Smooth muscle cell (in vitro differentiated cells): ENCODE measurements at regions not wholly inside any gene's neighbourhood (a gene's known extent, or its start where the extent isn't known, plus 50 kb on each side); places are given as distances from the start of the nearest gene placed in this dataset.

Experiments used
- DNase-seq: peaks from one replicate; lab custom pipeline; 2025; ENCODE audit not compliant: unreplicated experiment; lab: John Stamatoyannopoulos, UW
- H2AFZ ChIP-seq: fragments of 200-600 bp; sonication (generic); 2 replicates; pipeline ENCODE4 v1.6.0; 2016; ENCODE audit warnings: antibody characterized with exemption, low read depth, mild to moderate bottlenecking
- H3F3A ChIP-seq: fragments of 200-600 bp; sonication (generic); 2 replicates; pipeline ENCODE4 v1.6.0; 2017; ENCODE audit warnings: antibody characterized with exemption, low read depth
- H3K27ac ChIP-seq: fragments of 200-600 bp; sonication (generic); 2 replicates; pipeline ENCODE4 v1.5.1; 2016; ENCODE audit warnings: low read depth, mild to moderate bottlenecking
- H3K27me3 ChIP-seq: fragments of 200-600 bp; sonication (generic); 2 replicates; pipeline ENCODE4 v1.6.1; 2016; ENCODE audit warnings: low read depth, mild to moderate bottlenecking
- H3K36me3 ChIP-seq: fragments of 200-600 bp; sonication (generic); 2 replicates; pipeline ENCODE4 v1.5.1; 2016; ENCODE audit warnings: low read depth
- H3K4me1 ChIP-seq: fragments of 200-600 bp; sonication (generic); 2 replicates; pipeline ENCODE4 v1.5.1; 2016; ENCODE audit warnings: low read depth
- H3K4me2 ChIP-seq: fragments of 200-600 bp; sonication (generic); 2 replicates; pipeline ENCODE4 v1.6.0; 2016; ENCODE audit warnings: mild to moderate bottlenecking
- H3K4me3 ChIP-seq: fragments of 200-600 bp; sonication (generic); 2 replicates; pipeline ENCODE4 v1.5.1; 2016; ENCODE audit warnings: mild to moderate bottlenecking
- H3K79me2 ChIP-seq: fragments of 200-600 bp; sonication (generic); 2 replicates; pipeline ENCODE4 v1.6.0; 2016; ENCODE audit warnings: low read depth, mild to moderate bottlenecking
- H3K9ac ChIP-seq: fragments of 200-600 bp; sonication (generic); 2 replicates; pipeline ENCODE4 v1.6.0; 2016; ENCODE audit warnings: low read depth
- H3K9me3 ChIP-seq: fragments of 200-600 bp; sonication (generic); replicated peaks from 2 replicates; pipeline ENCODE4 v1.5.1; 2016; ENCODE audit warnings: low read depth
- H4K20me1 ChIP-seq: fragments of 200-600 bp; sonication (generic); 2 replicates; pipeline ENCODE4 v1.6.0; 2016; ENCODE audit warnings: low read depth
- CTCF ChIP-seq: fragments of 200-600 bp; sonication (generic); IDR thresholded peaks from 2 replicates; pipeline ENCODE4 v1.5.1; 2017; ENCODE audit warnings: borderline replicate concordance, mild to moderate bottlenecking, antibody characterized with exemption; ENCODE audit not compliant: insufficient read depth, poor library complexity, severe bottlenecking
- WGBS: methylation state at CpG from one replicate; pipeline ENCODE4 v1.1.7; 2016; ENCODE audit warnings: low lambda C conversion rate; 5-methylcytosine and 5-hydroxymethylcytosine counted together

- H3K79me2 ChIP-seq, result no peaks in the 10 kb centered on the region
- H3K9me3 ChIP-seq, result no peaks in the 10 kb centered on the region
- whole genome bisulfite sequencing, result 75% methylated on average over 1 of the region's 1 CpG
- DNase-seq, result no peak
- H3K4me2 ChIP-seq, result no peak overlapping the region
- H3K4me1 ChIP-seq, result peaks cover 12% of the 10 kb centered on the region
- no peak overlapping the region for H3K4me3 ChIP-seq
- no peak overlapping the region for H3K27ac ChIP-seq
- H3K9ac ChIP-seq, result no peak overlapping the region
- H4K20me1 ChIP-seq, result no peaks in the 10 kb centered on the region
- no peak overlapping the region for H2AFZ ChIP-seq
- H3K27me3 ChIP-seq, result no peaks in the 10 kb centered on the region
- H3K36me3 ChIP-seq, result no peaks in the 10 kb centered on the region
- TF ChIP-seq CTCF, result no peak
- H3F3A ChIP-seq, result no peaks in the 10 kb centered on the region
These were observed 451.9 kb upstream of the CDH4 start for GRCh38 chr20:60800185-60800584.

- H3K27me3 ChIP-seq, result no peaks in the 10 kb centered on the region
- no peak overlapping the region for H2AFZ ChIP-seq
- H3K36me3 ChIP-seq, result no peaks in the 10 kb centered on the region
- no peak overlapping the region for H3K4me3 ChIP-seq
- whole genome bisulfite sequencing, result 70% methylated on average over 5 of the region's 5 CpGs
- no peak overlapping the region for H3K27ac ChIP-seq
- no peaks in the 10 kb centered on the region for H4K20me1 ChIP-seq
- no peak for DNase-seq
- H3K79me2 ChIP-seq, result no peaks in the 10 kb centered on the region
- TF ChIP-seq CTCF, result no peak
- H3K4me1 ChIP-seq, result peaks cover 12% of the 10 kb centered on the region
- H3F3A ChIP-seq, result no peaks in the 10 kb centered on the region
- no peak overlapping the region for H3K4me2 ChIP-seq
- H3K9me3 ChIP-seq, result no peaks in the 10 kb centered on the region
- H3K9ac ChIP-seq, result no peak overlapping the region
These were observed 449.4 kb upstream of the CDH4 start for GRCh38 chr20:60802676-60803075.

GRCh38 chr20:60803335-60804055 lies 448.6 kb upstream of the CDH4 start:
- H3K9me3 ChIP-seq, result no peaks in the 10 kb centered on the region
- H3K27me3 ChIP-seq, result no peaks in the 10 kb centered on the region
- H3K4me1 ChIP-seq, result peaks cover 12% of the 10 kb centered on the region
- no peak overlapping the region for H3K27ac ChIP-seq
- H3K4me3 ChIP-seq, result no peak overlapping the region
- no peak overlapping the region for H3K4me2 ChIP-seq
- DNase-seq, result no peak
- no peak overlapping the region for H3K9ac ChIP-seq
- H2AFZ ChIP-seq, result no peak overlapping the region
- H3K36me3 ChIP-seq, result no peaks in the 10 kb centered on the region
- WGBS, result 57% methylated on average over 7 of the region's 7 CpGs
- H4K20me1 ChIP-seq, result no peaks in the 10 kb centered on the region
- H3K79me2 ChIP-seq, result no peaks in the 10 kb centered on the region
- no peak for TF ChIP-seq CTCF
- no peaks in the 10 kb centered on the region for H3F3A ChIP-seq
